ENCODE measurements at regions not wholly inside any gene's neighbourhood (a gene's known extent, or its start where the extent isn't known, plus 50 kb on each side); places are given as distances from the start of the nearest gene placed in this dataset.
A peak's percentile ranks its signal among the peaks of the same experiment; 100 is the strongest.

DNA sequence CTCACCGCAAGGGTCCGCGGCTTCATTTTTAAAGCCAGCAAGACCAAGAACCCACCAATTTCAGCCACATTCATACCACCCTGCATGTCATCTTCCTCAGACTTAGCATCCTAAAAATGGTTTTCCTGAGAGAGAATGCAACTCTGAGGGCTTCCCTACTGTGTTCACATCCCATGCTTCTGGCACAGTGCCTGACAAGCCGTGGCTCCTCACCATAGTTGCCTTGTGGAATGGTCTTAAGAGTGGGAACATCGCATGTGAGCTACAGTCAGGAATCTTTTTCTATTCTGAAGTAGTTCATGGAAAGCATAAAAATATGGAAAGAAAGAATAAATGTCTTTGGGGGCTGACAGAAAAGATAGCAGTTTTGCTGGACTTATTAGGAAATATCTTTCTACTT is 120.3 kb downstream of the RAP2B start:
- Histone ChIP-seq H4K20me1 (ENCODE audit: control insufficient read depth, insufficient read depth, low read depth, low read length) (no peaks in the 10 kb centered on the region), H3K27me3 (ENCODE audit: control insufficient read depth, low read length) (no peaks in the 10 kb centered on the region), H3K4me2 (ENCODE audit: low read length) (no peak overlapping the region), H3K4me1 (ENCODE audit: control insufficient read depth, low read length) (peaks cover 5% of the 10 kb centered on the region), H3K9me3 (ENCODE audit: control insufficient read depth, insufficient read depth, low read length) (no peaks in the 10 kb centered on the region), H3K27ac (ENCODE audit: low read depth, low read length) (no peak overlapping the region), H3K36me3 (ENCODE audit: control insufficient read depth, low read length) (no peaks in the 10 kb centered on the region), H3K79me2 (ENCODE audit: control insufficient read depth, low read length) (no peaks in the 10 kb centered on the region), H3K4me3 (ENCODE audit: low read length) (no peak overlapping the region), H3F3A (ENCODE audit: control insufficient read depth, insufficient read depth) (no peaks in the 10 kb centered on the region), H3K9me2 (replicated peaks; ENCODE audit: control insufficient read depth, low read length) (no peaks in the 10 kb centered on the region)
- TF ChIP-seq CTCF (IDR thresholded peaks at IDR 0.05; ENCODE audit: low read depth, low read length, poor library complexity, severe bottlenecking) (no peak), EZH2phosphoT487 (IDR thresholded peaks at IDR 0.05; ENCODE audit: borderline replicate concordance, low read length) (no peak)

DNA sequence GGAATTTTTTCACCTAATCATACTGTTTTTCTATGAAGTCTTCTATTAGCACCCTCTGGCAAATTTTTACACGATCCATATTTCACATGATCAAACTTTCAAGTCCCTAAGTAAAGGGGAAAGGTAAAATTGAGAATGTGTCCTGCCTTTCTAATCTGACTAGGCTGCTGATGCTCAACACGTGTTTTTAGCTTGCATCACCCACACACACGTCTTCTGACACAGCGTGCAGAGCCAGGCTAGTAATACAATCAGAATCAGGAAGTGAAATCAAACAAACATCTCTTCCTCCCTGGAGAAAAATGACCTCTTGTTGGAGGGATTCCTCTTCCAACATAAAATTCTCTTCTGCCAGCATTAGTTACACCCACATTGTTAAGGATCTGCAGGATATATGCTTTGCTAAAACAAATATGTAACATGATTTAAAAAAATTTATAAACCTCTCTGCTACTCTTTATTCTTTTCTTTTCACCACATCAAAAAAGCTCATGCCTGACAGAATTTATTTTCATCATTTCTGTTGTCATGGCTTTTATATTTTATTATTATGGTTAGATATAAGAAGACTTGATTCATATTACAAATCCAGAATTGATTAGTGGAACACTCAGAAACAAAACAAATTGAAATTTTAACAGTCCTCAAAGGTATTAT is 122.4 kb downstream of the RAP2B start:
- no peak for TF ChIP-seq EZH2phosphoT487 (IDR thresholded peaks at IDR 0.05; ENCODE audit: borderline replicate concordance, low read length)
- no peak for TF ChIP-seq CTCF (IDR thresholded peaks at IDR 0.05; ENCODE audit: low read depth, low read length, poor library complexity, severe bottlenecking)
- Histone ChIP-seq H3K79me2 (ENCODE audit: control insufficient read depth, low read length) (no peaks in the 10 kb centered on the region), H3K4me2 (ENCODE audit: low read length) (peak overlapping the region; percentile 12; the same call in 1 of the 2 replicates), H3K27me3 (ENCODE audit: control insufficient read depth, low read length) (no peaks in the 10 kb centered on the region), H3K27ac (ENCODE audit: low read depth, low read length) (no peak overlapping the region), H3F3A (ENCODE audit: control insufficient read depth, insufficient read depth) (no peaks in the 10 kb centered on the region), H3K4me1 (ENCODE audit: control insufficient read depth, low read length) (peaks cover 5% of the 10 kb centered on the region), H3K9me2 (replicated peaks; ENCODE audit: control insufficient read depth, low read length) (no peaks in the 10 kb centered on the region), H3K4me3 (ENCODE audit: low read length) (no peak overlapping the region), H3K36me3 (ENCODE audit: control insufficient read depth, low read length) (no peaks in the 10 kb centered on the region), H3K9me3 (ENCODE audit: control insufficient read depth, insufficient read depth, low read length) (no peaks in the 10 kb centered on the region), H4K20me1 (ENCODE audit: control insufficient read depth, insufficient read depth, low read depth, low read length) (no peaks in the 10 kb centered on the region)

GRCh38 chr3:153285194-153285641 is 123.2 kb downstream of the RAP2B start:
- no peak overlapping the region for H3K4me3 ChIP-seq (ENCODE audit: low read length)
- no peak overlapping the region for H3K27ac ChIP-seq (ENCODE audit: low read depth, low read length)
- no peaks in the 10 kb centered on the region for H3F3A ChIP-seq (ENCODE audit: control insufficient read depth, insufficient read depth)
- H3K9me3 ChIP-seq (ENCODE audit: control insufficient read depth, insufficient read depth, low read length), result no peaks in the 10 kb centered on the region
- no peaks in the 10 kb centered on the region for H3K9me2 ChIP-seq (replicated peaks; ENCODE audit: control insufficient read depth, low read length)
- H3K79me2 ChIP-seq (ENCODE audit: control insufficient read depth, low read length), result no peaks in the 10 kb centered on the region
- H3K27me3 ChIP-seq (ENCODE audit: control insufficient read depth, low read length), result no peaks in the 10 kb centered on the region
- H3K4me2 ChIP-seq (ENCODE audit: low read length), result no peak overlapping the region
- no peaks in the 10 kb centered on the region for H4K20me1 ChIP-seq (ENCODE audit: control insufficient read depth, insufficient read depth, low read depth, low read length)
- H3K36me3 ChIP-seq (ENCODE audit: control insufficient read depth, low read length), result no peaks in the 10 kb centered on the region
- no peak for TF ChIP-seq EZH2phosphoT487 (IDR thresholded peaks at IDR 0.05; ENCODE audit: borderline replicate concordance, low read length)
- peaks cover 5% of the 10 kb centered on the region for H3K4me1 ChIP-seq (ENCODE audit: control insufficient read depth, low read length)

GRCh38 chr3:153285982-153286381 is 124.0 kb downstream of the RAP2B start:
- Histone ChIP-seq H3K79me2 (ENCODE audit: control insufficient read depth, low read length) (no peaks in the 10 kb centered on the region), H3K9me2 (replicated peaks; ENCODE audit: control insufficient read depth, low read length) (no peaks in the 10 kb centered on the region), H3F3A (ENCODE audit: control insufficient read depth, insufficient read depth) (no peaks in the 10 kb centered on the region), H3K4me1 (ENCODE audit: control insufficient read depth, low read length) (peaks cover 5% of the 10 kb centered on the region), H3K4me2 (ENCODE audit: low read length) (no peak overlapping the region), H3K27ac (ENCODE audit: low read depth, low read length) (no peak overlapping the region), H4K20me1 (ENCODE audit: control insufficient read depth, insufficient read depth, low read depth, low read length) (no peaks in the 10 kb centered on the region), H3K27me3 (ENCODE audit: control insufficient read depth, low read length) (no peaks in the 10 kb centered on the region), H3K9me3 (ENCODE audit: control insufficient read depth, insufficient read depth, low read length) (no peaks in the 10 kb centered on the region), H3K36me3 (ENCODE audit: control insufficient read depth, low read length) (no peaks in the 10 kb centered on the region), H3K4me3 (ENCODE audit: low read length) (no peak overlapping the region)
- TF ChIP-seq CTCF (IDR thresholded peaks at IDR 0.05; ENCODE audit: low read depth, low read length, poor library complexity, severe bottlenecking) (no peak), EZH2phosphoT487 (IDR thresholded peaks at IDR 0.05; ENCODE audit: borderline replicate concordance, low read length) (no peak)
